ENCODE measurements at regions not wholly inside any gene's neighbourhood (a gene's known extent, or its start where the extent isn't known, plus 50 kb on each side); places are given as distances from the start of the nearest gene placed in this dataset.

DNA sequence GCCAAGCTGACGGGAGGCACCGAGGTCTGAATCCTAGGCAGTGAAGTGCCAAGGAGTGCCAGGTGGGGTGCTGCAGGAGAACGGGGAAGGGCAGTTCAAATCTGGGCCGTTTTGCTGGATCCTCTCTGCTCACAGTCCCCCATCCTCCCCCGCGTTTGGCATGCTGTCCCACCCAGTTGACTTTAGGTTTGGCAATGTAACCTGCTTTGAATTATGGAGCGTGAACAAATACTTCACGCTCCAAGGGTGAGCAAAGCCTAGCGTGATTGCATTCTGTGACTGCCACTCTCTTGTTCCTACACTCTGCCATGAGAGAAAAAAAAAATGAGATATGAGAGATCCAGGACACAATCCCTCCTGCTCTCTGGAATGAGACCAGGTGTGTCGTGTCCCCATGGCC is 381.9 kb downstream of the ZNF516 start:
- no peak for DNase-seq
- H3K4me3 Mint-ChIP-seq (ENCODE audit: low read depth, unreplicated experiment) = no peak overlapping the region
- no peaks in the 10 kb centered on the region for H3K27me3 Mint-ChIP-seq (ENCODE audit: unreplicated experiment)
- no TSS peak for BruUV-seq (replicated peaks)
- H3K4me1 Mint-ChIP-seq (ENCODE audit: low read depth, unreplicated experiment) = no peaks in the 10 kb centered on the region
- H3K27ac Mint-ChIP-seq (ENCODE audit: unreplicated experiment) = no peak overlapping the region
- TF ChIP-seq, protein P1, sequence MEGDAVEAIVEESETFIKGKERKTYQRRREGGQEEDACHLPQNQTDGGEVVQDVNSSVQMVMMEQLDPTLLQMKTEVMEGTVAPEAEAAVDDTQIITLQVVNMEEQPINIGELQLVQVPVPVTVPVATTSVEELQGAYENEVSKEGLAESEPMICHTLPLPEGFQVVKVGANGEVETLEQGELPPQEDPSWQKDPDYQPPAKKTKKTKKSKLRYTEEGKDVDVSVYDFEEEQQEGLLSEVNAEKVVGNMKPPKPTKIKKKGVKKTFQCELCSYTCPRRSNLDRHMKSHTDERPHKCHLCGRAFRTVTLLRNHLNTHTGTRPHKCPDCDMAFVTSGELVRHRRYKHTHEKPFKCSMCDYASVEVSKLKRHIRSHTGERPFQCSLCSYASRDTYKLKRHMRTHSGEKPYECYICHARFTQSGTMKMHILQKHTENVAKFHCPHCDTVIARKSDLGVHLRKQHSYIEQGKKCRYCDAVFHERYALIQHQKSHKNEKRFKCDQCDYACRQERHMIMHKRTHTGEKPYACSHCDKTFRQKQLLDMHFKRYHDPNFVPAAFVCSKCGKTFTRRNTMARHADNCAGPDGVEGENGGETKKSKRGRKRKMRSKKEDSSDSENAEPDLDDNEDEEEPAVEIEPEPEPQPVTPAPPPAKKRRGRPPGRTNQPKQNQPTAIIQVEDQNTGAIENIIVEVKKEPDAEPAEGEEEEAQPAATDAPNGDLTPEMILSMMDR (IDR thresholded peaks at IDR 0.05; ENCODE audit: unreplicated experiment) = no peak
- CTCF ChIA-PET = no interaction called here
- intact Hi-C loops (cut with micrococcal nuclease; ENCODE audit: unreplicated experiment) = no loop called here
- no peaks in the 10 kb centered on the region for H3K36me3 Mint-ChIP-seq (ENCODE audit: insufficient read depth, unreplicated experiment)
- peaks cover 6% of the 10 kb centered on the region for H3K9me3 Mint-ChIP-seq (ENCODE audit: low read depth, unreplicated experiment)

- peaks cover 10% of the 10 kb centered on the region for H3K9me3 Mint-ChIP-seq (ENCODE audit: low read depth, unreplicated experiment)
- H3K27me3 Mint-ChIP-seq (ENCODE audit: unreplicated experiment) = no peaks in the 10 kb centered on the region
- no peaks in the 10 kb centered on the region for H3K36me3 Mint-ChIP-seq (ENCODE audit: insufficient read depth, unreplicated experiment)
- H3K27ac Mint-ChIP-seq (ENCODE audit: unreplicated experiment) = no peak overlapping the region
- no peak overlapping the region for H3K4me3 Mint-ChIP-seq (ENCODE audit: low read depth, unreplicated experiment)
- intact Hi-C loops (cut with micrococcal nuclease; ENCODE audit: unreplicated experiment) = no loop called here
- TF ChIP-seq, protein P1 (IDR thresholded peaks at IDR 0.05; ENCODE audit: unreplicated experiment) = no peak
- H3K4me1 Mint-ChIP-seq (ENCODE audit: low read depth, unreplicated experiment) = no peaks in the 10 kb centered on the region
- CTCF ChIA-PET = no interaction called here
- DNase-seq = no peak
- no TSS peak for BruUV-seq (replicated peaks)
These were observed 392.4 kb downstream of the ZNF516 start for GRCh38 chr18:76102626-76103025.

DNA sequence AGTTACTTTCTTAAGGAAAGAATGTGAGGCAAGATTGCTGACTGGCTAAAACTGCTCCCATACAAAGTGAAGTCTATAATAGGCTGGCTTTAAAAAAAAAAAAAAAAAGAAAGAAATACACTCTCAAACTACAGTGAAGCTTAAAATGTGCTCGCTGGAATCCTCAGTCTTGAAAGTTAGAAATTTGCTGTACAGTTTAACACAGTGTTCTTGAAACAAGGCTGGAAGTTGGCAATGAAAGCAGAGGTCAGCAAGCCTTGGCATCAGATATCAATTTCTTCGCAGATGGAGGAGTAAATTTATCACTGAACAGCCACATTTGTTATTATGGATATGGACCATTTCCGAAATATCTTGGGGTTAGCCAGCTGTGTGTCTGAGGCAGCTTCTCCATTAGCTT is 392.9 kb downstream of the ZNF516 start:
- intact Hi-C loops (cut with micrococcal nuclease; ENCODE audit: unreplicated experiment) = no loop called here
- H3K27ac Mint-ChIP-seq (ENCODE audit: unreplicated experiment) = no peak overlapping the region
- H3K36me3 Mint-ChIP-seq (ENCODE audit: insufficient read depth, unreplicated experiment) = no peaks in the 10 kb centered on the region
- no peak for DNase-seq
- BruUV-seq (replicated peaks) = no TSS peak
- H3K27me3 Mint-ChIP-seq (ENCODE audit: unreplicated experiment) = no peaks in the 10 kb centered on the region
- CTCF ChIA-PET = no interaction called here
- H3K9me3 Mint-ChIP-seq (ENCODE audit: low read depth, unreplicated experiment) = peaks cover 9% of the 10 kb centered on the region
- no peaks in the 10 kb centered on the region for H3K4me1 Mint-ChIP-seq (ENCODE audit: low read depth, unreplicated experiment)
- TF ChIP-seq, protein P1 (IDR thresholded peaks at IDR 0.05; ENCODE audit: unreplicated experiment) = no peak
- no peak overlapping the region for H3K4me3 Mint-ChIP-seq (ENCODE audit: low read depth, unreplicated experiment)

DNA sequence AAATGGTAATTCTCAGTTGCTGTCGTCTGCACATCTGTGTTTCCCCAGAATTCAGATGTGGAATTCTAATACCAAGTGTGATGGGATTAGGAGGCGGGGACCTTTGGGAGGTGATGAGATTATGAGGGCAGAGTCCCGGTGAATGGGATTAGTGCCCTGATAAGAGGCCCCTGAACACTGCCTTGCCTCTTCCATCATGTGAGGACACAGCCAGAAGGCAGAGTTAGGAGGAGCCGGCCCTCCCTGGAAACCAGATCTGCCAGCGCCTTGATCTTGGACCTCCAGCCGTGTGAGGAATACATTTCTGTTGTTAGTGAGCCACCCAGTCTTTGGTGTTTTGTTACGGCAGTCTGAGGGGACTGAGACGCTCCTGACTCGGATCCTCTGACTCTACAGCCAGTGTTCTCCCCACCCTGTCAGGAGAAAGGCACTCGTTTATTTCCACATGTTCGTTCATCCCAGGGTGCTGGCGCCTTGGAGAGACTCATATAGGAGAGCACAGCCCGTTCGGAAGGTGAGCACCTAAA is 395.0 kb downstream of the ZNF516 start:
- H3K9me3 Mint-ChIP-seq (ENCODE audit: low read depth, unreplicated experiment) = peaks cover 11% of the 10 kb centered on the region
- no peaks in the 10 kb centered on the region for H3K27me3 Mint-ChIP-seq (ENCODE audit: unreplicated experiment)
- no peak overlapping the region for H3K27ac Mint-ChIP-seq (ENCODE audit: unreplicated experiment)
- no peak for DNase-seq
- H3K4me3 Mint-ChIP-seq (ENCODE audit: low read depth, unreplicated experiment) = no peak overlapping the region
- TF ChIP-seq, protein P1 (IDR thresholded peaks at IDR 0.05; ENCODE audit: unreplicated experiment) = no peak
- no peaks in the 10 kb centered on the region for H3K4me1 Mint-ChIP-seq (ENCODE audit: low read depth, unreplicated experiment)
- BruUV-seq (replicated peaks) = no TSS peak
- intact Hi-C loops (cut with micrococcal nuclease; ENCODE audit: unreplicated experiment) = no loop called here
- CTCF ChIA-PET = no interaction called here
- no peaks in the 10 kb centered on the region for H3K36me3 Mint-ChIP-seq (ENCODE audit: insufficient read depth, unreplicated experiment)

All from Calu3 (cell line).